GM19239 (cell line): ENCODE measurements at regions not wholly inside any gene's neighbourhood (a gene's known extent, or its start where the extent isn't known, plus 50 kb on each side); places are given as distances from the start of the nearest gene placed in this dataset.
"Not testable (repeated sequence)": the region's sequence is repeated elsewhere in the genome, so short reads cannot be mapped to it uniquely, and the experiment has no call there.

ENCODE experiments used
- DNase-seq: peaks from one replicate; pipeline ENCODE4 v3.0.0; 2011; ENCODE audit warnings: low spot score; ENCODE audit not compliant: insufficient read length
- FAIRE-seq: peaks from 2 replicates; lab custom pipeline; 2011; peaks lifted over from hg19 to GRCh38; lab: Jason Lieb, UNC

DNA sequence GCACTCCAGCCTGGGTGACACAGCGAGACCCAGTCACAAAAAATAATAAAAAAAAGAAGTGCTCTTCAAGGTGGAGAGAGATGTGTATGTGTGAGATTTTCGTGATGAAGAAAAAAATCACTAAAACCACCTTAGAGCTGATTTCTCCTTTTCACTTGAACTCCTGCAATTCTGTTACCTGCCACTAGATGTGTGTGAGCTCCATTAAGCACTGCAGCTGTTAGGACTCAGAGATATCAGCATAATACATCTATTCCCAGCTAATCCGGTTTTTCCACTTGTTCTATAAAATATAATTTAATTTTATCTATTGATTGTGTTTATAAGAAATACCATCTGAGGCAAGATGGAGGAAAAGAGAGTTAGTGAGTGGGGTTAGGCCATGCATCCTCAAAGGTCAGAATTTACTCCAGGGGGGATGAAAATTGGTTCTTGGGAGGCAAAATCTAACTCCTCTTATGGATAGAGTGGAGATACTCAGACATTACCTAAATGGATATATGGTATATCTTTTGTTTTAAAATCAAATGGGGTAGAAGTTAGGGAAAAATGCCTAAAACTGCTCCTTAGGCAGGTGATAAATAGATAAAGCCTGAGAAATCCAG lies 152.7 kb downstream of the IL20RB start:
- FAIRE-seq (peak; percentile 18), DNase-seq (no peak)

DNA sequence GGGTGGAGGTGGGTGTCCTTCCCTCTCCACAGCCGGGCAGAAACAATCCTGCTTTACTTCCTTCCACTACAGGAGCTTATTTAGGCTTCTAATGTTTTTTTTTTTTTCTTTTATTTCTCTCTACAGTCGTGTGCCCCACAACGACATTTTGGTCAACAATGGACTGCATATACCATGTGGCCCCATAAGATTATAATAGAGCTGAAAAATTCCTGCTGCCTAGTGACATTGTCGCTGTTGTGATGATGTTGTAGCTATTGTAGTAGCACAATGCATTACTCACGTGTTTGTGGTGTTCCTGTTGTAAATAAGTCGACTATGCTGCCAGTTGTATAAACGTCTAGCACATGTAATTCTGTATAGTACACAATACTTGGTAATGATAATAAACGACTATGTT lies 153.7 kb downstream of the IL20RB start:
- FAIRE-seq (no peak), DNase-seq (no peak)

DNA sequence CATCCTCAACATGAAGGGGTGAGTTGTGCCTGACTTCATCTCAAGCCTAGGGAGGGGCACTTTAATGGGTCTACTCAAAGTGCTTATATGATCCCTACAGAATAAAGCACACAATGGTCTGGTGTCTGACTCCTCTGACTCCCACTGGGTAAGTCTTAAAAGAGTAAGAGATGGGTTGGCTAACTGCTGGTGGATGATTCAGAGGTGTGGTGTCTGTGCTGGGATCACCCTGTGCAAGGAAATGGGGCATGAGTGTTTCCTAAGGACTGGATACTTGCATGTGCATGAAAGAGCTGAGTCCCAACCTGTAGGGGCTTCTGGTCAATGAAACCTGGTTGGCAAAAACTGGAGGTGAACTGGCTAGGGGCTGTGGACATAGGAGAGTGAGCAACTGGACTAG lies 158.8 kb downstream of the IL20RB start:
- no peak for FAIRE-seq
- DNase-seq = no peak

DNA sequence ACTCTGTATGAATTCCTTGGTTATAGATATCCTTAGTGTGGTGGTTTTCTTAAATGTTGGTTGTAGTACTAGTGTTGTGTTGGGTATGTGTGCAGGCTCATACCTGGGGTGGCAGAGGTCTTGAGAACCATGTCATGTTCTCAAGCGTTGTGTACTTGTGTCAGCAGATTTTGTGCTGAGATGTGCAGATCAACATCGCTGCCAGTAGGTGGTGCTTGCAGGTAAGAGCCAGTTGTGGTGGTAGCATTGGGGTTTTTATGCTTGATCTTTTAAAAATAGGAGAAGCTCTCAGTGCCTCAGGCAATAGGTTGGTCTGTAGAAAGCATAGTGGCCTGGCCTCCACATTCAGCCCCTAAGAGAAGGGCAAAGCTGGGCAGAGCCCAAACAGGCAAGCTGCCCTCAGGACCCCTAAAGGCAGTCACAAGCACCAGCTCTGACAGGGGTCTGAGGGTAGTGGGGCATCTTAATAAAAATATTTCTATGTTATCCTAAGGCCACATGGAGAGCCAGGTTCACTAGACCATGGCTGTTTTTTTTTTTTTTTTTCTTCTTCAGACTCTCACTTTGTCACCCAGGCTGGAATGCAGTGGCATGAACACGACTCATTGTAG lies 164.0 kb downstream of the IL20RB start:
- FAIRE-seq (peak; percentile 83), DNase-seq (peak; percentile 9)

DNA sequence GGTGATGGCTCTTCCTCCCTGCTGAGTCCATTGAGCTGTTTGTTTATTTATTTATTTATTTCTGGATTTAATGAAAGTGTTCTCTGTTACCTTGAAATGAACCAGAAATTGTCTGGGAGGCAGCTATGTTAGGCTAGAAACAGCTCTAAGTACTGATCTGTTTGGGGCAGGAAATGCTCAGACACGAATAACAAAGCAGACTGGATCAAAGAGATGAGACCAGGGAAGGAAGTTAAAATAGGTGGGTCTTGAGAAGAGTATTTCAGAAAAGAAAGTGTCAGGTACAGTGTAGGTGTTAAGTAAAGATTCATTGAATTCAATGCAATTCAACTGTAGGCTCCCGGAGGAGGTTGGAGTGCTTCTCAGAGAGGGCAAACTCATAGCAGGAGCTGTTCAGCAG lies 173.3 kb downstream of the IL20RB start:
- no peak for FAIRE-seq
- DNase-seq = no peak

DNA sequence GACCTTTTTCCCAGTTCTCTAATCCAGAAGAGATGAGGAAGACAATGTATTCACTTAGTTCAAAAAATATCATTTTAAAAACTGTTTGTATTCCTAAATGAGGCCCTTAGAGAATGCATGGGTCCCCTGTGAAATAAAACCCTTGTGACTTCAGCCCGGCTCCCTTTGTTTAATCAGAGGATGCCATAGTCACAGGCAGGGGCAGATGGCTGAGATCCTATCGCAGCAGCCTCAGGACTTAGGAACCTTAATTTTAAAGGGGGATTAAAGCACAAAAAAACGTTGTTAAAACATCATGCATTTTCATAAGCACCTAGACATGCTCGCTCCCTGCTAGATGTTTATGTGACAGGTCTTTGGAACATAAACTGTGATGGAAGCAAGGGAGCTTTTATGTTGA lies 176.6 kb downstream of the IL20RB start:
- DNase-seq (no peak), FAIRE-seq (no peak)

DNA sequence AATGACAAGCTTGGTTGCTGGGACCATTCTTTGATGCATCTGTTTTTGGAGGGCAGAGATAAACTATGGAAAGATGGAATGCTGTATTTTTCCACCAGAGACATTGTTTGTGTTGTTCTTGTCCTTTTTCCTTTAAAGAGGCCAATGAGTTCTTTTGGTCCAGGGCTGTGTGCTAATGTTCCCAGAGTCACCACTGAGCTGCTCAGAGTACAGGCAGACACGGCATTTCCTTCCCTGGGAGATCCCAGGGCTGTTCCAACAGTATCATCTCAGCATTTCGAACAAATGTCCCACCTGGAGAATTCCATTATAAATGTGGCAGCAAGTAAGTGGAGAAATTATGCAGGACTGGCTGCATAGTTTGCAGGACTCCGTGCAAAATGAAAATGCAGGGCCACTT lies 190.6 kb downstream of the IL20RB start:
- no peak for FAIRE-seq
- DNase-seq = no peak

DNA sequence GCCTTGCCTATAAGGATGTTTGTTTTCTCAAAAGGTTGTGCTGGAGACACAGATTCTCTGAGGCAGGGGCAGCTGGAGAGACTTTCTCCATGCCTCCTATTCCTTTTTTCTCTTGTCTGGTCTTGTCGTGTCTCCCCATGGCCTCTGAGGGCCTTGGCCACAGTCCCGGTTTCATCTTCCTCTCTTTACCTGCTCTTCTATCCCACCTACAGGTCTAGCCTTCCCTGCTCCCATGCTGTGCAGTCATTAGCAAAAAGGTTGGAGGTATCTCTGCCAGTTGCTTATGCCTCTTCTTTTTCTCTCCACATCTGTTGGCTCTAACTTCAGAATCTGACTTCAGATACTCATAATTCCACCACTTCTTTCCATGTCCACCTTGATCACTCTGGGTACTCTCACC lies 191.1 kb downstream of the IL20RB start:
- DNase-seq (no peak), FAIRE-seq (no peak)

DNA sequence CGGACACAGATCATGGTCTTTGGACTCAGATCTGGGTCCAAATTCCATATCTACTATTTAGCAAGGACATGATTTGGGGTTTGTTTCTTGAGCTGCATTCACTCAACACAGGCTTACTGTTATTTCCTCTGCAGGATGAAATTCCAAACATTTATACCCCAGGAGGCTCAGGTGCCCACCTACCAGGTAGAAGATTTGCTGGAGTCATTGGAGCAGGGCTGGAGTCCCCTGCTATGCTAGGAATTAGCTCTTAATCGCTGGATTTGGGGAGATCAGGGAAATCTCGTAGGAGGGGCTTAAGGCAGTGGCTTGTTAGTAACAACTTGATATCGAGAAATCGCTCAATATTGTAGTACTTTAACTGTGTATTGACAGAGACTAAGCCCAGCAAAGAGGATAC lies 193.0 kb downstream of the IL20RB start:
- no peak for FAIRE-seq
- DNase-seq = no peak

DNA sequence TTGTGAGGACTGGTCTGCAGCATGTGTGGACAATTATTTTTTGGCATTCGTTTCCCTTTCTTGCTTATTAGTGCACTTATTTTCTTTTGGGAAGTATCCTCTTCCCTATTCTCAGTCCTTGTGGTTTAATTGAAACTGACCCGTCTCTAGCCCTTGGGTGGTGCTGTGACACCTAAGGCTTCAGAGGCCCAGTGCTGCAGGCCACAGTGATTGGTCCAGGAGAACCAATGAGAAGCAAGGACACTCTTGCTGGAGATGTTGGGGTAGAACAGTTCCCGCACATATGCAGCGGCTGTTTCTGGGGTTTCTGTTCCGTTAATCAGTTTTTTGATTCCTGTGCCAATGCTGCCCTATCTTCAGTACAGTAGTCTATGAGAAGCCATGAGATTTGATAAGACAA lies 195.3 kb downstream of the IL20RB start:
- FAIRE-seq, DNase-seq: not testable (repeated sequence)

DNA sequence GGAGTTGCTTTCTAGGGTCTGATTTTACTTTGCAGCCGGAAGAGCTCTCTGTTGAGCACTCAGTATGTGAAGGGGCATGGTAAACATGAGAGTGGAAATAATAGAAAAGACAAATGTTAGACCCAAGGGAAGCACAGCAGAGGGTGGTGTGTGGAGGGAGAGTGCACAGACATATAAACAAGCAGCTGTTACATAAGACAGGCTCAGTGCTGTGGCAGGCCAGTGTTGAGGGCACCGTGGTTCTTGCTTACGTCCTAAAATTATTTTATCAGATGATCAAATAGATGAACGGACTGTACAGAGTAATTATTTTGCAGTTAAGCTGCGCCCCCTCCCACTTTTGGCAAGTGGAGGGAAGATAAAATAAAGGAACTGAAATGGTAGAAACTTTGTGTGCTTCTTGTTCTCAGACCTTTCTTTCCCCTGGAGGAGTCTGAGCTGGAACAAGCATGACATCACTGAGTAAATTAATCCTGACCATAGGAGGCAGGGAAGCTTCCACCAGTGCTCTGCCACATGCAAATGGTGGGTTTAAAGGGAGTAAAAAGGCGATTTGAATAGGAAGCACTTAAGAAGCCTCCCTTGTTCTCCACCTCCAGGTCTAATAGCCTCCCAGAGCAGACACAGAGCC lies 205.6 kb downstream of the IL20RB start:
- no peak for DNase-seq

DNA sequence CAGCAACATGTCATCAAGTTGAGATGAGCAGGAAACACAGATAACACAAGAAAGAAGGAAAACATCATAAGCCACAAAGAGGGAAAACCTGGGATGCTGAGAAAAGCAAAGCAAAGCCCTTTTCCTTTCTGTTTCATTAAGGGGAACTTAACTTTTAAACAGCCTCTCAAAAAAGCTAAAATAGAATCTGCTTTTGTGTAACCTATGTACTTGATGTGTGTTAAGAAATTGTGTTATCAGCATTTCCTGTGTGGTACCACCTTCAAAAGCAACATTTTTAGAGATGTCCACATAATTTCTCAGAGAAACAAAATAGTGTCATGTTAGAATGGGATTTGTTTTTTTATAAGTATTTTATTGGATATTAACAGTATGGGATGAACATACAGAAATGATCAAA lies 206.2 kb downstream of the IL20RB start:
- FAIRE-seq = no peak
- DNase-seq = no peak

More for the DNA sequence above, 205.6 kb downstream of the IL20RB start:
- FAIRE-seq = no peak

DNA sequence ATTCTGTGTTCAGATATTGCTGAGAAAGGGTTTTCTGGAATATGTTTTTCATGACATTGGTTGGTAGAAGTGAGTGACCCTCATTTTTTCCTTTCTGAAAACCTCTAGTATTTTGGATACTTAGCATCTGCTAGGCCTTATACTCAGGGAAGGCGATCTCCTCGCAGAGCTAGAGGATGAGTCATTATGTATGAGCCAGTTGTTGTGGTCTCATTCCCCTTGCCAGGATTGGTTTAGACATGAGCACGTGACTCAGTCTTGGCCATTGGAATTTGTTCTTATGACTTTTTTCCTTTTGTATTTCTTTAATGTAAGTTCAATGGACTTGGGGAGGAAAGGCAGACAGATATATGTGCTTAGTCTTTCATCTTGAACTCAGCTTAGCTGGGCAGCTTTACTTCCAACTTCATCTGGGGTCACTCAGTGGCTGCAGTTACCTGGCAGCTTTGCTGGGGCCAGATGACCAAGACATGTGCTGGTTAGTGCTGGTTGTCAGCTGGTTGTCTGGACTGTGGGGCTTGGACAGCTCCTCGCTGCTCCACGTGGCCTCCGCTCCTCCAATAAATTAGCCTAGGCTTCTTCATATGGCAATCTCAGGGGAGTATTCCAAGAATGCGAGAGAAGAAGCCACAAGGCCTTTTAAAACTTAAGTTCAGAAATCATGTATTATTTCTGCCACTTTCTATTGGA lies 207.5 kb downstream of the IL20RB start:
- no peak for FAIRE-seq
- DNase-seq = no peak

DNA sequence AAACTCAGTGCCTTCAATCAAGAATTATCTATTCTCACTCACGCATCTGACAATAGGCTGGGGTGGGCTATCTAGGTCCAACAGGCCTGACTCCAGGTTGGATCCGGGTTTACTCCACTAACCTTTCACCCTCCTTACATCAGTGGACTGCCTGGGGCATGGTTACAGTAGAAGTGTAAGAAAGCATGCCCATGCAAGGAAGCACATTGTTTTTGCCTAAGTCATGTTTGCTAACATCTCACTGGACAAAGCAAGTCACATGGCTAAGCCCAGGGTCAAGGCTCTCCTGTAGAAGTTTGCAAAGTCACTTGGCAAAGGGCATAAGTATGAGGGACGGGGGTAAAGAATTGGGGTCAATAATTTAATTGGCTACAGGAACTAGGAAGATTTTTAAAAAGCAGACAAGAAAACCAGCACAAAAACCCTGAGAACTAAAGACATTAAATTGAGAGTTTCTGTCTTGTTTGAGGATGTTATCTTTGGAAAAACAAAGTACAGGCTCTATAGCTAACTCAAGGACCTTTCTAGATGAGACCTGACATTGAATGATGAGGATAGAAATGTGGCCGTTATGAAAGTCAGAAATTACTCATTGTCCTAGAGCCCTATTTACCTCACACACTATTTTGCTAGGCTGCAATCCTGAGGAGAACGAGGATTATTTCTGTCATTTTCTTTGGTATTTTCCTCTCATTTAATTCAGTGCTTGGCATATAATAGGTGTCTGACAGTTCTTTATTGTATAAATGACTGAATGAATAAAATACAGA lies 214.2 kb downstream of the IL20RB start:
- no peak for DNase-seq
- no peak for FAIRE-seq

DNA sequence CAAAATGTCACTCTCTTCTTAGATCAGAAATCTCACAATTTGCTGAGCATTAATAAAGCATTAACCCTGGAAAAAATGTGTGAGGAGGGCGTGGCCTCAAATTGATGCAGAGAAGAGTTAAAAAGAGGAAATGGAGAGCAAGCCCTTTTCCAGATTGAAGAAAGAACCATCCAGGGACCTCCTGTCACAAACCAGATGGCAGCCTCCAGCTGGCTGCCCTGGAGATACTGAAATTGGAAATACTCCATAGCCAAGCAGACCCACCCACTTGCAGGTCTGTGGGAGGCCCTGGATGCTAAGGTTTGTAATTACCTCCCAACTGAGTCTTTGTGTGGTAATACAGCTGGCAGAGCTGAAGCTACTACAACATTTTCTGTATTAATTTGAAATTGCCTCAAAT lies 214.9 kb downstream of the IL20RB start:
- DNase-seq = no peak
- FAIRE-seq = no peak

DNA sequence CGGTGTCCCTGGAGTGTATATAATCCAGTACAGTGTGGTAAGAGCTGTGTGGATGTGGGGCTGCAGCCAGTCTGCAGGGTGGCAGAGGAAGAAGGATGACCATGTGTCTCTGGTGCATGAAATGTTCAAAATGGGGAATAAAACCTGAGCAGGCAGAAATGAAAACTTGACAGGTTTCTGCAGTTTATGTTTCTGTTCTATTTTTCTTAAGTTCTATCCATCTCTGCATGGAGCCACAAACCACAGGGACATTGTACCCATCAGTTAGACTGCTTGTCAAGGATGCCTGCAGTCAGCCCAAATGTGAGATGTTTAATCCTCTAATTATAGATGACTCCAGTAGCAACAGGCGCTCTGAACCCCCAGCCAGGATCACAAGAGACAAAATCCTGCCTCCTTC lies 216.7 kb downstream of the IL20RB start:
- DNase-seq (no peak), FAIRE-seq (no peak)

DNA sequence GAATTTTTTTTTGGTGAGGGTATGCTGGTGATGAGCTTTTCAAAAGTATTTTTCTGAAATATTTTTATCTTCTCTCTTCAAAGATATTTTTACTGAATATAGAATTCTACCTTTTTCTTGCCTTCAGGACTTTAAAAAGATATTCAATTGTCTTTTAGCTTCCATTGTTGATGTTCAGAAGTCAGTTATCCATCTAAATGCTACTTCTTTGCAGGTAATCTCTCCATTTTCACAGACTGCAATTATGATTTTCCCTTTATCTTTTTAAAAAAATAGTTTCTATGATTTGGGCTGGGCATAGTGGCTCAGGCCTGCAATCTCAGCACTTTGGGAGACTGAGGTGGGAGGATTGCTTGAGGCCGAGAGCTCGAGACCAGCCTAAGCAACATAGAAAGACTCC lies 222.4 kb downstream of the IL20RB start:
- DNase-seq = no peak
- no peak for FAIRE-seq

DNA sequence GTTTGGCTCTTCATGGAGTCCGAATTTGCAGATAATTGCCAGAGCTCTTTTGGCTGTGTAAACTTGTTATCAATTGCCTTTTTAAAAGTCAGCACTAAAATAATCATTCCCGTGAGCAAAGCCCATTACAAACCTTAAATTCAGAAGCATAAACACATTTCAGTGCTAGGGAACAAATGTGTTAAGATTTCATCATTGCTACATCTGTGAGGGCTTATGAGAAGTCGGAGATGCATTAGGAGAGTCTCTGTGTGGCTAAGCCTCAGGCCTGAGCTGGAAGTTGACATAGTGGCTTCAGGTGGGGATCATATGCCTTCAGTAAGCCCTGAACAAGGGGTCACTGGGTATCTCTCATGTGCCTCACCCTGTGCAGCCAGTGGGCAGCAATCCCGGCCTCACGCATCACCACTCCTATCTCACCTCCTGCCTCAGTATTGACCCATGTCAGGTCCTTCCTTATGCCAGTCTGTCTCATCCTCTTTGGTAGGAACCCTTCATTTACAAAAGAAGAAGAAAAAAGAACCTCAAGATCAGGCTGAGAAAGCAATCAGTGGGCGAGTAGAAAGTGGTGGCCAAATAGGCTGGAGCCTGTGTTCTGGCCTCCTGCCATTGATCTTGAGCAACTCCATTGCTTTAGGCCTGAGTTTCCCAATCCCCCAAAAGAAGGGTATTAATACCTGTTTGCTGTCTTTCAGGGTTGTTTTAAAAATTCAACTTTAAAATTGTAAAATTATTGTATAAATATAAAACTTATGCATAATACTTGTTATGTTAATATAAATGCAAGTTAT lies 233.5 kb downstream of the IL20RB start:
- no peak for FAIRE-seq
- no peak for DNase-seq

DNA sequence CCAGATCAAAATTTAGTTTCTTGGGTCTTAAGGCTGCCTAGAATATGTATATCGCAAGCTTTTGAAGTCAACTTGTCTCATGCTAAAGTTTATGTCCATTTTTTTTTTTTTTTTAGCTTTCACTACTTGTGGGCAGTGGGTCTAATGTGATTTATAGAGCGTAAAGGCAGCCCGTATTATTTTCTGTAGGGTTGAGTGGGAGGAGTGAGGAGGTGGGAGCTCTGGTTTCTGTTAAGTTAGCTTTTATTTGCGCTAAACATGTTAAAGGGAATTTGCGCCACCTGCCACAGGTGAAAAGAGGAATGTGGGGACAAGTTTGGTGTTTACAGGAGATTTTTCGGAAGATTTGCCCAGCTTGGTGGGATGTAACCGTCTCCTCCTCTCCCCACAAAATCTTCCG lies 234.2 kb downstream of the IL20RB start:
- DNase-seq (no peak), FAIRE-seq (no peak)

DNA sequence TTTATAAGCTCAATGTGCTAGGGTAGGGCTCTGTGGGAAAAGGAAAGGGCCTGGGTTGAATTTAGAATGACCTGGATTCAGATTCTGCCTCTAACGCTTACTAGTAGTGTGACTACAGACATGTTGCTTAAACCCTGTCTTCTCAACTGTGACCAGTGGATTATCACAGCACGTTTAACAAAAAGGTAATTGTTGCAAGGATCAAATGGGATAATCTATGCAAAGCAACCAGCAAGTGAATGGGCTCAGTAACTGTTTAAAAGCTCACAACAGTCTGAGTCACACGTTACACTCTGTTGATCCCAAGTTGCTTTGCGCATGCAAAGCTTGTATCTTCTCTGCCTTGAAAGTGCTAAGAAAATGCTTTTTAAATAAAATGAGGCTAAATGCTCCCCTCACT lies 236.5 kb downstream of the IL20RB start:
- FAIRE-seq = no peak

More for the DNA sequence above, 236.5 kb downstream of the IL20RB start:
- no peak for DNase-seq
